Ishikawa (cell line): ENCODE measurements at regions not wholly inside any gene's neighbourhood (a gene's known extent, or its start where the extent isn't known, plus 50 kb on each side); places are given as distances from the start of the nearest gene placed in this dataset.

Source experiments
- CEBPB ChIP-seq: IDR thresholded peaks from 2 replicates; pipeline ENCODE4 v1.6.1; 2012
- CREB1 ChIP-seq: IDR thresholded peaks from 2 replicates; pipeline ENCODE4 v1.6.1; 2012; ENCODE audit warnings: low read depth
- EGR1 ChIP-seq: IDR thresholded peaks from 2 replicates; pipeline ENCODE4 v1.6.1; 2012
- EP300 ChIP-seq: IDR thresholded peaks from 2 replicates; pipeline ENCODE4 v1.6.1; 2012; ENCODE audit warnings: borderline replicate concordance
- FOXM1 ChIP-seq: IDR thresholded peaks from 2 replicates; pipeline ENCODE4 v1.6.1; 2012; ENCODE audit warnings: low read depth, borderline replicate concordance
- NFIC ChIP-seq: IDR thresholded peaks from 2 replicates; pipeline ENCODE4 v1.6.1; 2012
- RAD21 ChIP-seq: IDR thresholded peaks from 2 replicates; pipeline ENCODE4 v1.6.1; 2012; ENCODE audit warnings: low read depth
- REST ChIP-seq: IDR thresholded peaks from 2 replicates; pipeline ENCODE4 v1.6.1; 2012; ENCODE audit warnings: low read depth, mild to moderate bottlenecking
- TAF1 ChIP-seq: IDR thresholded peaks from 2 replicates; pipeline ENCODE4 v1.6.1; 2012; ENCODE audit warnings: low read depth, mild to moderate bottlenecking
- TCF12 ChIP-seq: IDR thresholded peaks from 2 replicates; pipeline ENCODE4 v1.6.1; 2012; ENCODE audit warnings: low read depth
- TEAD4 ChIP-seq: IDR thresholded peaks from 2 replicates; pipeline ENCODE4 v1.6.1; 2012
- USF1 ChIP-seq: IDR thresholded peaks from 2 replicates; pipeline ENCODE4 v1.6.1; 2012
- YY1 ChIP-seq: IDR thresholded peaks from 2 replicates; pipeline ENCODE4 v1.6.1; 2012; ENCODE audit warnings: low read depth
- ZBTB7A ChIP-seq: IDR thresholded peaks from 2 replicates; pipeline ENCODE4 v1.6.1; 2012; ENCODE audit warnings: low read depth
- TF ChIP-seq, protein P1 (sequence below): IDR thresholded peaks from 2 replicates; pipeline ENCODE4 v1.6.1; 2012

DNA sequence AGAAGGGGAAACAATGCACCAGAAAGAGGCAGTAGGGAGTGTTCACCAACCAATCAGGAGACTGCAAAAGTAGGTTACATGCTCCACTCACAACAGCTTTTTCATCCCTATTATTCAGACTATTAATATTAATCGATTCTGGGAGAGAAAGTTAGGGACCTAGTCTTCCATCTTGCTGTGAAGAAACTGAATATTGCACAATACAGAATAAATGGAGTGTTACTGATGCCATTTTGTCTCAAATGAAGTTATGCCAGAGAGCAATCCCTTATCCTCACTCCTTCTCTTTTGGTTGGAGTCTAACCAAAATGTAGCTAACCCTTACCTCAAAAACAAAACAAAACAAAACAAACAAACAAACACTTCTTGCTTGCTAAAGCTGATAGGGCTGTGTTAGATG lies 1120.9 kb upstream of the GYPC start:
- TF ChIP-seq RAD21 (no peak), EGR1 (no peak), FOXM1 (no peak), NFIC (no peak), USF1 (no peak), CREB1 (no peak), TEAD4 (no peak), TCF12 (no peak)

DNA sequence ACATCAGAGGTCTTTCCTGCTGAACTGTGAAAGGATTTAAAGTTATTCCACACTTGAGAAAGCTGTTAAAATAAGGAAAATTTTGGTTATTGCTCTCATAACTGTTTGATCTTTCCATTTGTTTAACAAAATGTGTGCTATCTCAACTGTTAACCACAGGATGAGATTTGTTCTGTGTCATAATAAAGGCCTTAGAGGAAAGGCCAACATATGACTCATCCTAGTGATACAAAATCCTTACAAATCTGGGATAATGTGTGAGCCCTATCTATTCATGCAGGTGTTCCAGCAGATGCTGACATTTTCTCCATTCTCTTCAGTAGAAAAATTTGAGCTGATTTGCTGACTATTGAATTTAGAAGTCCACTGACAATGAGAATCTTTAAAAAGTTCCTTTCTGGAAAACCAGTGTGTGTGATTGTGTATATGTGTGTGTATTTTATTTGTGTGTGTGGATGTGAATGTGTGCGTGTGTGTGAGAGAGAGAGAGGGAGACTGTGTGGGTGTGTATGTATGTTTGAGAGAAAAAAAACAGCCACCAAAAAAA lies 1111.9 kb upstream of the GYPC start:
- TF ChIP-seq CREB1 (no peak), TCF12 (no peak), FOXM1 (no peak), RAD21 (no peak), REST (no peak), NFIC (no peak), YY1 (no peak), CEBPB (no peak), EP300 (no peak), USF1 (no peak), ZBTB7A (no peak), TEAD4 (no peak), EGR1 (no peak), TAF1 (no peak)
- TF ChIP-seq, protein P1, sequence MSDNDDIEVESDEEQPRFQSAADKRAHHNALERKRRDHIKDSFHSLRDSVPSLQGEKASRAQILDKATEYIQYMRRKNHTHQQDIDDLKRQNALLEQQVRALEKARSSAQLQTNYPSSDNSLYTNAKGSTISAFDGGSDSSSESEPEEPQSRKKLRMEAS: no peak

GRCh38 chr2:125553768-125554167 lies 1102.2 kb upstream of the GYPC start:
- TF ChIP-seq RAD21: no peak
- no peak for TF ChIP-seq EGR1
- TF ChIP-seq EP300: no peak

DNA sequence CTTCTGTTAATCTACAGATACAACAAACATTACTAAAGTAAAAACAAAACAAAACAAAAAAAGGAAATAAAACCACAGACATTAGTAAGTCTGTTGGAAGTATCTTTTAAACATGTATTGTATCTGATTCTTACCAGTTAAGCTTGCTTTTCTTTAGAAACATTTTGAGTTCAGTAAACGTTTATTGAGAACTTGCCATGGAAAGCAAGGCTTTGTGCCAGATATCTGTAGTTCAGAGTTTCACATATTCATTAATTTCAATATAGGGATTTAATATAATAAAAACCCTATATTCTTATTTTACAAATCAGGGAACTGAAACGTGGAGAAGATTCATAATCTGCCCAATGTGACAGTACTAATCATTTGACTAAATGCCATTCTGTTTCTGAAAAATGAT lies 1101.0 kb upstream of the GYPC start:
- TF ChIP-seq RAD21: no peak
- TF ChIP-seq EGR1: no peak
- TF ChIP-seq TEAD4: no peak
- TF ChIP-seq CREB1: no peak
- TF ChIP-seq EP300: no peak
- TF ChIP-seq TAF1: no peak
- no peak for TF ChIP-seq USF1
- TF ChIP-seq CEBPB: no peak
- no peak for TF ChIP-seq ZBTB7A
- TF ChIP-seq YY1: no peak
- no peak for TF ChIP-seq TCF12
- TF ChIP-seq NFIC: no peak
- TF ChIP-seq REST: no peak
- TF ChIP-seq, protein P1: no peak
- TF ChIP-seq FOXM1: no peak

GRCh38 chr2:125559186-125559585 lies 1096.8 kb upstream of the GYPC start:
- TF ChIP-seq TEAD4: no peak
- no peak for TF ChIP-seq CEBPB
- no peak for TF ChIP-seq EP300
- no peak for TF ChIP-seq TCF12
- no peak for TF ChIP-seq EGR1
- no peak for TF ChIP-seq USF1
- TF ChIP-seq TAF1: no peak
- no peak for TF ChIP-seq NFIC
- TF ChIP-seq RAD21: no peak
- TF ChIP-seq FOXM1: no peak
- TF ChIP-seq YY1: no peak
- no peak for TF ChIP-seq ZBTB7A
- TF ChIP-seq, protein P1: no peak
- TF ChIP-seq CREB1: no peak
- no peak for TF ChIP-seq REST
